RWPE2 (cell line): ENCODE measurements at regions not wholly inside any gene's neighbourhood (a gene's known extent, or its start where the extent isn't known, plus 50 kb on each side); places are given as distances from the start of the nearest gene placed in this dataset.

Source experiments
- ATAC-seq: fragments of 200-7000 bp; cut with Tn5 transposase; 3 replicates; pipeline ENCODE4 v1.9.1; 2021; ENCODE audit warnings: low read depth
- DNase-seq: peaks from one replicate; pipeline ENCODE4 v3.0.0-alpha.2; 2020; ENCODE audit warnings: low spot score
- H3K27ac ChIP-seq: fragments of 450-650 bp; 2 replicates; pipeline ENCODE4 v1.5.1; 2017; ENCODE audit warnings: mild to moderate bottlenecking; ENCODE audit not compliant: poor library complexity, severe bottlenecking
- H3K27me3 ChIP-seq: fragments of 250-450 bp; sonication (Bioruptor Pico); 2 replicates; pipeline ENCODE4 v1.5.1; 2021; ENCODE audit warnings: mild to moderate bottlenecking, moderate library complexity; ENCODE audit not compliant: insufficient read depth, poor library complexity, severe bottlenecking
- H3K36me3 ChIP-seq: fragments of 250-450 bp; sonication (Bioruptor Pico); 2 replicates; pipeline ENCODE4 v1.5.1; 2020; ENCODE audit warnings: low read depth, mild to moderate bottlenecking, moderate library complexity
- H3K4me1 ChIP-seq: fragments of 250-450 bp; sonication (Bioruptor Pico); 2 replicates; pipeline ENCODE4 v1.5.1; 2021; ENCODE audit warnings: mild to moderate bottlenecking, moderate library complexity; ENCODE audit not compliant: insufficient read depth, poor library complexity, severe bottlenecking
- H3K4me3 ChIP-seq: fragments of 250-450 bp; sonication (Bioruptor Pico); 2 replicates; pipeline ENCODE4 v1.5.1; 2021; ENCODE audit warnings: mild to moderate bottlenecking, moderate library complexity; ENCODE audit not compliant: severe bottlenecking
- H3K9me3 ChIP-seq: fragments of 250-450 bp; sonication (Bioruptor Pico); 2 replicates; pipeline ENCODE4 v1.5.1; 2021; ENCODE audit warnings: mild to moderate bottlenecking, moderate library complexity; ENCODE audit not compliant: severe bottlenecking
- TF ChIP-seq, protein P1 (sequence below): fragments of 450-650 bp; IDR thresholded peaks from one replicate; pipeline ENCODE4 v1.5.1; 2017; ENCODE audit warnings: mild to moderate bottlenecking, moderate library complexity; ENCODE audit not compliant: poor library complexity, severe bottlenecking

DNA sequence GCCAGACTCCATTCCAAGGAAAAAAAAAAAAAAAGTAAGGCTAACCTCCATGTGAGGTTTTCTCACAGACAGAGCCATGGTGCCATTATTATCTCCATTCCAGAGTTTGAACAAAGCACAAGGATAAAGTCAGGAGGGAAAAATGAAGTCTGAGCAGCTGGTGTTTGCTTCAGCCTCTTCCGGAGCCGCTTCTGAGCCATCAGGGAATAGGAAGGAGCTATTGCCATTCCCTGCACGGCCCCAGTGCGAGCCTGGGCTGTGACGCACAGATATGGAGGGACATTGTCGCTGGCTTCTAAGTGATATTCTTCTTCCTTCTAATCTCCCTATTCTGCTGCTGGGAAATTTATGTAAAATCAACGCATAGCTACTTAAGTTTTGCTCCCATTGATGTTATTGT lies 69.5 kb upstream of the PIRT start:
- Histone ChIP-seq H3K4me1 (no peaks in the 10 kb centered on the region), H3K27ac (no peak overlapping the region), H3K4me3 (no peak overlapping the region), H3K36me3 (no peaks in the 10 kb centered on the region), H3K27me3 (no peaks in the 10 kb centered on the region), H3K9me3 (no peaks in the 10 kb centered on the region)
- no peak for ATAC-seq
- no peak for DNase-seq
- TF ChIP-seq, protein P1, sequence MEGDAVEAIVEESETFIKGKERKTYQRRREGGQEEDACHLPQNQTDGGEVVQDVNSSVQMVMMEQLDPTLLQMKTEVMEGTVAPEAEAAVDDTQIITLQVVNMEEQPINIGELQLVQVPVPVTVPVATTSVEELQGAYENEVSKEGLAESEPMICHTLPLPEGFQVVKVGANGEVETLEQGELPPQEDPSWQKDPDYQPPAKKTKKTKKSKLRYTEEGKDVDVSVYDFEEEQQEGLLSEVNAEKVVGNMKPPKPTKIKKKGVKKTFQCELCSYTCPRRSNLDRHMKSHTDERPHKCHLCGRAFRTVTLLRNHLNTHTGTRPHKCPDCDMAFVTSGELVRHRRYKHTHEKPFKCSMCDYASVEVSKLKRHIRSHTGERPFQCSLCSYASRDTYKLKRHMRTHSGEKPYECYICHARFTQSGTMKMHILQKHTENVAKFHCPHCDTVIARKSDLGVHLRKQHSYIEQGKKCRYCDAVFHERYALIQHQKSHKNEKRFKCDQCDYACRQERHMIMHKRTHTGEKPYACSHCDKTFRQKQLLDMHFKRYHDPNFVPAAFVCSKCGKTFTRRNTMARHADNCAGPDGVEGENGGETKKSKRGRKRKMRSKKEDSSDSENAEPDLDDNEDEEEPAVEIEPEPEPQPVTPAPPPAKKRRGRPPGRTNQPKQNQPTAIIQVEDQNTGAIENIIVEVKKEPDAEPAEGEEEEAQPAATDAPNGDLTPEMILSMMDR, result no peak

DNA sequence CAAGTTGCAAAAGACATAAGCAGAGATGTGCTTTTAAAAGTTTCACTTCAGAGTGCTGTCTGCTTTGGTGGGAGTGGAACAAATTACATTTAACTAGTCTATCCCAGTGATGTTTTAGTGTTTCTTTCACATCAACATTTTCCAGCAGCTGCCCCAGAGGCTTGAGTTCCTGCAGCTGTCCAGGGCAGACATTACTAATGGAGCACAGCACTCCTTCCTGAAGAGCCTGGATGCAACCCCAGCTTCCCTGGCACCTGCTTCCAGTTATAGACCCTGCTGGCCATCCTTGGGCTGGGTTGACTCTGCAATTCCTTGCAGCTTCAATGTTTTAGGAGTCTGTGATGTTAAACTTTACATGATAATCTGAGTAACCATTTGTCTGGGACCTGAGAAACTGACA lies 61.4 kb upstream of the PIRT start:
- no peak for ATAC-seq
- H3K36me3 ChIP-seq, result no peaks in the 10 kb centered on the region
- no peaks in the 10 kb centered on the region for H3K27me3 ChIP-seq
- H3K9me3 ChIP-seq, result no peaks in the 10 kb centered on the region
- H3K27ac ChIP-seq, result no peak overlapping the region
- TF ChIP-seq, protein P1, result no peak
- H3K4me3 ChIP-seq, result no peak overlapping the region
- no peak for DNase-seq
- H3K4me1 ChIP-seq, result no peaks in the 10 kb centered on the region

DNA sequence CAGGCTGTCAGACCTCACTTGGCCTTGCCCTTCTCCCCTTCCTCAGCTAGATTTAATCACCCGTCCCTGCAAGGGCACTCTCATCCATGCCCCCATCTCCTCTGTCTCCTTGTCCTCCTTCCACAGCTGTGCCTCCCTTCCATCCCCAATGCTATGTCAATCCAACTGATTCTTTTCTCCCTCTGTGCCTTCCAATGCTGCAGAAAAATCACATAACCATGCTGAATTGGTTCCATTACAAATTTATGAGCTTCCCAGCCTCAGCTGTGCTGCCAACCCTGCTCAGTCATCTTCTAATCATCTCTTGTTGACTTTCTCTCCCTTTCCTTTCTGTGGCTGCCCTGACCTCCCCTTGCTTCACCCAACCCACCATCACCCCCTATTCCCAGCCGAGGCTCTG lies 56.3 kb upstream of the PIRT start:
- H3K36me3 ChIP-seq, result no peaks in the 10 kb centered on the region
- ATAC-seq, result no peak
- no peak overlapping the region for H3K4me3 ChIP-seq
- DNase-seq, result no peak
- no peaks in the 10 kb centered on the region for H3K4me1 ChIP-seq
- H3K27me3 ChIP-seq, result no peaks in the 10 kb centered on the region
- TF ChIP-seq, protein P1, result no peak
- H3K9me3 ChIP-seq, result no peaks in the 10 kb centered on the region
- no peak overlapping the region for H3K27ac ChIP-seq

DNA sequence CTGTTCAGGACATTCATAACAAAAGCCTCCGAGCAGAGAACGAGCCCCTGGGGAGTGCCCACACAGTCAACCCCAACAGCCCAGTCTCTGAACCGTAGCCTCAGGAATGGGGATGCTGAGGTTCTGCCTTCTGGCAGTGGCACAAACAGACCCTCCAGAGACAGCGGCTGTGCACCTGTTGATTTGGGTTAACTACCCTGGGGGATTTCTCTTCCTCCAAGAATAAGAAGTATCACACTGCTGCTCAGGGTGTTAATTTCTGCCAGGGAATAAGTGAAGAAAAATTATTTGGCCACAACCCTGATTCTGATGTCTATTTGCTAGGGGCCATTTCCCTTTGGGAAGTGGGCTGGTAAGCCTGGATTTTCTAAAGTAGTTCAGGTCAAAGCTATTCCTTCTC lies 51.0 kb upstream of the PIRT start:
- no peak overlapping the region for H3K27ac ChIP-seq
- H3K4me3 ChIP-seq, result no peak overlapping the region
- ATAC-seq (no peak), DNase-seq (no peak)
- no peaks in the 10 kb centered on the region for H3K9me3 ChIP-seq
- no peaks in the 10 kb centered on the region for H3K4me1 ChIP-seq
- TF ChIP-seq, protein P1, result no peak
- H3K36me3 ChIP-seq, result no peaks in the 10 kb centered on the region
- no peaks in the 10 kb centered on the region for H3K27me3 ChIP-seq
